OCI-M1 (cell line): ENCODE measurements at regions not wholly inside any gene's neighbourhood (a gene's known extent, or its start where the extent isn't known, plus 50 kb on each side); places are given as distances from the start of the nearest gene placed in this dataset.

Source experiments
- DNase-seq: peaks from one replicate; lab custom pipeline; 2025; lab: John Stamatoyannopoulos, UW

GRCh38 chr2:120567128-120567527 lies 168.5 kb upstream of the GLI2 start:
- DNase-seq = no peak

- no peak for DNase-seq
Measured at GRCh38 chr2:120568089-120568974, 167.3 kb upstream of the GLI2 start.

GRCh38 chr2:120568975-120569268 lies 166.7 kb upstream of the GLI2 start:
- no peak for DNase-seq

GRCh38 chr2:120570001-120570400 lies 165.7 kb upstream of the GLI2 start:
- DNase-seq = no peak

- DNase-seq = no peak
Measured at GRCh38 chr2:120570546-120570945, 165.1 kb upstream of the GLI2 start.

- DNase-seq = no peak
Measured at GRCh38 chr2:120571015-120571728, 164.5 kb upstream of the GLI2 start.

- DNase-seq = no peak
Measured at GRCh38 chr2:120572226-120572625, 163.4 kb upstream of the GLI2 start.

- DNase-seq = no peak
Measured at GRCh38 chr2:120574620-120575019, 161.0 kb upstream of the GLI2 start.

GRCh38 chr2:120575966-120576365 lies 159.7 kb upstream of the GLI2 start:
- DNase-seq = no peak

- DNase-seq = no peak
Measured at GRCh38 chr2:120576509-120577474, 158.9 kb upstream of the GLI2 start.

- DNase-seq = no peak
Measured at GRCh38 chr2:120577721-120578295, 157.9 kb upstream of the GLI2 start.

GRCh38 chr2:120578576-120579352 lies 156.9 kb upstream of the GLI2 start:
- DNase-seq = no peak

GRCh38 chr2:120579916-120580685 lies 155.6 kb upstream of the GLI2 start:
- no peak for DNase-seq

- no peak for DNase-seq
Measured at GRCh38 chr2:120580709-120581108, 155.0 kb upstream of the GLI2 start.

GRCh38 chr2:120583121-120583520 lies 152.5 kb upstream of the GLI2 start:
- DNase-seq = no peak

- no peak for DNase-seq
Measured at GRCh38 chr2:120583851-120584570, 151.7 kb upstream of the GLI2 start.

GRCh38 chr2:120586507-120587278 lies 149.0 kb upstream of the GLI2 start:
- DNase-seq = no peak

- DNase-seq = no peak
Measured at GRCh38 chr2:120587279-120587996, 148.2 kb upstream of the GLI2 start.
